ENCODE measurements at regions not wholly inside any gene's neighbourhood (a gene's known extent, or its start where the extent isn't known, plus 50 kb on each side); places are given as distances from the start of the nearest gene placed in this dataset.

DNA sequence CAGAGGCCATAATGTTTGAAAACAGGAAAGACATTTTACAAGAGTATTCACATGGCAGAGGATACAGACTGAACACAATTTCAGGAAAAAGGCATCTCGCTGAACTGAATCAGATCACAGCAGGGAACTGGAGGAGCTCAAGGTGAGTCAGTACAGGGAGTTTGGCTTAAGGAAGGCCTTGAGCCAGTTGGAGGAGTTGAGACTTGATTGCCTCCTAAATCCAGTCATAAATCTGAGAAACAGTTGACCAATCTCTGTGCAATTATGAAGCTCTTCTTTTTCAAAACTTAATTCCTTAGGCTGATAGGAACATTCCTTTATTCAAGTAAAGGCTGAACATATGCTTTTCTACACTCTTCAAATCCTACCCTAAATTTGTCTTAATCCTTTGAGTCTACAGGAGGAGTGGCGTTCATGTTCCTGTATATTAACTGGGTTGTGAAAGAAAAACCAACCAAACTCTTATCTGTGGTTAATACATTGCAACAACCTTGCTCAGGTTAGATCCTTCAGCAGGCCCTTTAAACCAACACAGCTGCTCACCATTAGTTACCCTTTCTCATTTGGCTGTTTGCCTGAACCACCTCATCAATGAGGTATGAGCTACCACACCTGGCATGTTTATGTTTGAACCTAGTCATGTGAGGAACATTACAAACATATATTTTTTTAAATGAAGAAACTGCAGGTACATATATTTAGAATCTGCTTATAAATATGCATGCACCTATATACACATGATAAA is 404.1 kb upstream of the ATP11B start:
- no peak for TF ChIP-seq EZH2 (IDR thresholded peaks at IDR 0.05)
- no peak for TF ChIP-seq POLR2AphosphoS5 (IDR thresholded peaks at IDR 0.05; ENCODE audit: borderline replicate concordance, low read depth, low read length)
